Loucy (cell line): ENCODE measurements at regions not wholly inside any gene's neighbourhood (a gene's known extent, or its start where the extent isn't known, plus 50 kb on each side); places are given as distances from the start of the nearest gene placed in this dataset.

Experiments used
- H2AFZ ChIP-seq: fragments of 200-600 bp; sonication (generic); 2 replicates; pipeline ENCODE4 v1.6.0; 2016; ENCODE audit warnings: antibody characterized with exemption, mild to moderate bottlenecking, low read length, moderate library complexity
- H3F3A ChIP-seq: fragments of 200-600 bp; 2 replicates; pipeline ENCODE4 v1.6.0; 2016; ENCODE audit warnings: antibody characterized with exemption, low read depth, mild to moderate bottlenecking
- H3K27me3 ChIP-seq: fragments of 200-600 bp; sonication (generic); 2 replicates; pipeline ENCODE4 v1.6.1; 2014; ENCODE audit warnings: low read length, mild to moderate bottlenecking; ENCODE audit not compliant: insufficient read depth, poor library complexity, severe bottlenecking
- H3K36me3 ChIP-seq: fragments of 200-600 bp; sonication (generic); 2 replicates; pipeline ENCODE4 v1.6.1; 2016; ENCODE audit warnings: low read length; ENCODE audit not compliant: insufficient read depth
- H3K4me1 ChIP-seq: fragments of 200-600 bp; sonication (generic); 2 replicates; pipeline ENCODE4 v1.5.1; 2014; ENCODE audit warnings: low read length, mild to moderate bottlenecking; ENCODE audit not compliant: insufficient read depth, poor library complexity, severe bottlenecking
- H3K4me2 ChIP-seq: fragments of 200-600 bp; sonication (generic); 2 replicates; pipeline ENCODE4 v1.6.0; 2014; ENCODE audit warnings: antibody characterized with exemption, low read length, low read depth, mild to moderate bottlenecking; ENCODE audit not compliant: poor library complexity, severe bottlenecking
- H3K4me3 ChIP-seq: fragments of 200-600 bp; sonication (generic); 2 replicates; pipeline ENCODE4 v1.5.1; 2014; ENCODE audit warnings: low read length, mild to moderate bottlenecking, mixed read lengths; ENCODE audit not compliant: poor library complexity, severe bottlenecking
- H3K79me2 ChIP-seq: fragments of 200-600 bp; sonication (generic); 2 replicates; pipeline ENCODE4 v1.6.1; 2014; ENCODE audit warnings: low read length; ENCODE audit not compliant: insufficient read depth
- H3K9ac ChIP-seq: fragments of 200-600 bp; sonication (generic); 2 replicates; pipeline ENCODE4 v1.6.0; 2014; ENCODE audit warnings: mild to moderate bottlenecking, low read depth, low read length, moderate library complexity; ENCODE audit not compliant: poor library complexity, severe bottlenecking
- H3K9me2 ChIP-seq: fragments of 200-600 bp; sonication (generic); replicated peaks from 2 replicates; pipeline ENCODE4 v1.6.1; 2016; ENCODE audit warnings: low read depth, low read length, mixed read lengths
- H3K9me3 ChIP-seq: fragments of 200-600 bp; sonication (generic); 2 replicates; pipeline ENCODE4 v1.6.1; 2014; ENCODE audit warnings: mild to moderate bottlenecking, antibody characterized with exemption, low read length, low read depth; ENCODE audit not compliant: insufficient read depth
- H4K20me1 ChIP-seq: fragments of 200-600 bp; sonication (generic); 2 replicates; pipeline ENCODE4 v1.6.0; 2014; ENCODE audit warnings: antibody characterized with exemption, low read length, mild to moderate bottlenecking; ENCODE audit not compliant: insufficient read depth, poor library complexity, severe bottlenecking
- CTCF ChIP-seq: fragments of 200-600 bp; sonication (generic); conservative IDR thresholded peaks from 2 replicates; pipeline ENCODE4 v1.5.1; 2014; ENCODE audit warnings: mild to moderate bottlenecking, antibody characterized with exemption, low read length
- EZH2phosphoT487 ChIP-seq: fragments of 200-600 bp; IDR thresholded peaks from 2 replicates; pipeline ENCODE4 v1.6.1; 2018; ENCODE audit warnings: antibody characterized with exemption, mild to moderate bottlenecking, moderate library complexity, borderline replicate concordance

- no peak overlapping the region for H3K4me3 ChIP-seq
- no peaks in the 10 kb centered on the region for H3K27me3 ChIP-seq
- H3K79me2 ChIP-seq = no peaks in the 10 kb centered on the region
- no peak overlapping the region for H2AFZ ChIP-seq
- H3K9me3 ChIP-seq = no peaks in the 10 kb centered on the region
- peaks cover 3% of the 10 kb centered on the region for H3K4me1 ChIP-seq
- no peaks in the 10 kb centered on the region for H3F3A ChIP-seq
- H3K4me2 ChIP-seq = no peak overlapping the region
- H3K9ac ChIP-seq = no peak overlapping the region
- no peaks in the 10 kb centered on the region for H3K36me3 ChIP-seq
- no peaks in the 10 kb centered on the region for H3K9me2 ChIP-seq
- no peak for TF ChIP-seq EZH2phosphoT487
- no peak for TF ChIP-seq CTCF
- no peaks in the 10 kb centered on the region for H4K20me1 ChIP-seq
These were observed 149.2 kb upstream of the COPS8 start for GRCh38 chr2:236936446-236936940.

- H3K4me1 ChIP-seq = peaks cover 3% of the 10 kb centered on the region
- no peaks in the 10 kb centered on the region for H4K20me1 ChIP-seq
- no peaks in the 10 kb centered on the region for H3K9me3 ChIP-seq
- no peaks in the 10 kb centered on the region for H3K27me3 ChIP-seq
- no peak overlapping the region for H3K4me3 ChIP-seq
- TF ChIP-seq EZH2phosphoT487 (no peak), CTCF (no peak)
- no peaks in the 10 kb centered on the region for H3K36me3 ChIP-seq
- H3F3A ChIP-seq = no peaks in the 10 kb centered on the region
- H3K9me2 ChIP-seq = no peaks in the 10 kb centered on the region
- no peaks in the 10 kb centered on the region for H3K79me2 ChIP-seq
- no peak overlapping the region for H3K9ac ChIP-seq
- H2AFZ ChIP-seq = no peak overlapping the region
- no peak overlapping the region for H3K4me2 ChIP-seq
These were observed 147.6 kb upstream of the COPS8 start for GRCh38 chr2:236938126-236938525.

- H3K4me2 ChIP-seq = no peak overlapping the region
- no peaks in the 10 kb centered on the region for H3K9me2 ChIP-seq
- no peak overlapping the region for H3K9ac ChIP-seq
- H3K4me3 ChIP-seq = no peak overlapping the region
- no peaks in the 10 kb centered on the region for H3K36me3 ChIP-seq
- H4K20me1 ChIP-seq = no peaks in the 10 kb centered on the region
- no peaks in the 10 kb centered on the region for H3F3A ChIP-seq
- H3K4me1 ChIP-seq = peaks cover 3% of the 10 kb centered on the region
- no peaks in the 10 kb centered on the region for H3K27me3 ChIP-seq
- TF ChIP-seq CTCF = no peak
- no peak for TF ChIP-seq EZH2phosphoT487
- no peaks in the 10 kb centered on the region for H3K9me3 ChIP-seq
- no peak overlapping the region for H2AFZ ChIP-seq
- H3K79me2 ChIP-seq = no peaks in the 10 kb centered on the region
These were observed 146.4 kb upstream of the COPS8 start for GRCh38 chr2:236939271-236939670.
